ENCODE measurements at regions not wholly inside any gene's neighbourhood (a gene's known extent, or its start where the extent isn't known, plus 50 kb on each side); places are given as distances from the start of the nearest gene placed in this dataset.
"Not testable (repeated sequence)": the region's sequence is repeated elsewhere in the genome, so short reads cannot be mapped to it uniquely, and the experiment has no call there.

- peak; percentile 74 for DNase-seq (ENCODE audit: low spot score)
Measured at GRCh38 chrX:22534643-22535042, 261.9 kb downstream of the CBLL2 start.

- DNase-seq (ENCODE audit: low spot score), result no peak
Measured at GRCh38 chrX:22536746-22537304, 264.1 kb downstream of the CBLL2 start.

GRCh38 chrX:22538580-22538979, 265.9 kb downstream of the CBLL2 start:
- DNase-seq (ENCODE audit: low spot score), result peak; percentile 34

GRCh38 chrX:22541926-22542325, 269.2 kb downstream of the CBLL2 start:
- peak; percentile 36 for DNase-seq (ENCODE audit: low spot score)

- no peak for DNase-seq (ENCODE audit: low spot score)
Measured at GRCh38 chrX:22542641-22543040, 269.9 kb downstream of the CBLL2 start.

- DNase-seq (ENCODE audit: low spot score), result no peak
Measured at GRCh38 chrX:22559506-22559905, 286.8 kb downstream of the CBLL2 start.

GRCh38 chrX:22575161-22575845, 302.6 kb downstream of the CBLL2 start:
- DNase-seq (ENCODE audit: low spot score), result peak; percentile 13

- peak; percentile 80 for DNase-seq (ENCODE audit: low spot score)
Measured at GRCh38 chrX:22577181-22577580, 304.5 kb downstream of the CBLL2 start.

GRCh38 chrX:22585831-22586230, 313.1 kb downstream of the CBLL2 start:
- DNase-seq (ENCODE audit: low spot score), result no peak

GRCh38 chrX:22589845-22590244, 317.1 kb downstream of the CBLL2 start:
- no peak for DNase-seq (ENCODE audit: low spot score)

- no peak for DNase-seq (ENCODE audit: low spot score)
Measured at GRCh38 chrX:22594766-22595165, 322.1 kb downstream of the CBLL2 start.

- no peak for DNase-seq (ENCODE audit: low spot score)
Measured at GRCh38 chrX:22603060-22603459, 330.3 kb downstream of the CBLL2 start.

GRCh38 chrX:22609452-22609851, 336.7 kb downstream of the CBLL2 start:
- DNase-seq (ENCODE audit: low spot score), result not testable (repeated sequence)

GRCh38 chrX:22616867-22617266, 344.2 kb downstream of the CBLL2 start:
- no peak for DNase-seq (ENCODE audit: low spot score)

- no peak for DNase-seq (ENCODE audit: low spot score)
Measured at GRCh38 chrX:22627576-22627975, 354.9 kb downstream of the CBLL2 start.

GRCh38 chrX:22628275-22628674, 355.6 kb downstream of the CBLL2 start:
- no peak for DNase-seq (ENCODE audit: low spot score)

- DNase-seq (ENCODE audit: low spot score), result peak; percentile 55
Measured at GRCh38 chrX:22629105-22629725, 356.5 kb downstream of the CBLL2 start.

GRCh38 chrX:22634083-22634482, 361.4 kb downstream of the CBLL2 start:
- DNase-seq (ENCODE audit: low spot score), result no peak

- no peak for DNase-seq (ENCODE audit: low spot score)
Measured at GRCh38 chrX:22634751-22635150, 362.0 kb downstream of the CBLL2 start.

- DNase-seq (ENCODE audit: low spot score), result no peak
Measured at GRCh38 chrX:22648281-22648680, 351.5 kb upstream of the DDX53 start.

- no peak for DNase-seq (ENCODE audit: low spot score)
Measured at GRCh38 chrX:22650691-22651090, 349.1 kb upstream of the DDX53 start.

- DNase-seq (ENCODE audit: low spot score), result peak; percentile 45
Measured at GRCh38 chrX:22652596-22652995, 347.2 kb upstream of the DDX53 start.

GRCh38 chrX:22660756-22661155, 339.0 kb upstream of the DDX53 start:
- no peak for DNase-seq (ENCODE audit: low spot score)

- DNase-seq (ENCODE audit: low spot score), result peak; percentile 28
Measured at GRCh38 chrX:22662776-22663175, 337.0 kb upstream of the DDX53 start.

Data from kidney tubule cell (primary cell).